ENCODE measurements at regions not wholly inside any gene's neighbourhood (a gene's known extent, or its start where the extent isn't known, plus 50 kb on each side); places are given as distances from the start of the nearest gene placed in this dataset.

DNA sequence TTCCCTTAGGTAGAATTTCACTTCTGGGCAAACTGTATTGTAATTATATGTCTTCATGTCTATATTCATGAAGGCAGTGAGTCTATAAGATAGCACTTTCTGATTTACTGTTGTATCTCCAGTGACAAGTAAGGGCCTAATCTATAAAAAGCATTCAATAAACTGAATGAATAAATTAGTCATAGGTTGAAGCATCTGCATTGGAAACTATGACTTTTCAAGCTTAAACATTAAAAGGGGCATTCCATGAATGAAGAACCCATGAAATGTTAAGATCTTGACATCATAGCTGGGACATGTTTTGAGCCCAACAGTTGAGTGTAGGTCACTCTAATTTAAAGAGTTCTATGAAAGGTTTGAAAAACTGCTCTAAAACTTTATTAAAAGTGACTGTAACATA lies 159.3 kb upstream of the LCORL start:
- no peak for FAIRE-seq
- no peak overlapping the region for H3K4me3 ChIP-seq (replicated peaks in 1 of 3; ENCODE audit: insufficient read depth in 1 of 3, low read depth in 2 of 3, low read length in 3 of 3)
- POLR2A ChIA-PET: no interaction called here
- no peaks in the 10 kb centered on the region for H3K9me3 ChIP-seq (ENCODE audit: low read length)
- no peak overlapping the region for H2AFZ ChIP-seq (ENCODE audit: low read length)
- H3K79me2 ChIP-seq (ENCODE audit: insufficient read depth, low read length): no peaks in the 10 kb centered on the region
- H3K27me3 ChIP-seq (ENCODE audit: control insufficient read depth in 1 of 2, insufficient read depth in 2 of 2, low read length in 2 of 2): 0 out of 5 replicates have a peak, but pooled peaks cover 0 to 1% of the 10 kb centered on the region in 2 experiments
- H3K4me1 ChIP-seq (ENCODE audit: insufficient read depth, low read length): no peaks in the 10 kb centered on the region
- H3K9ac ChIP-seq (ENCODE audit: insufficient read depth, low read depth, low read length): no peak overlapping the region
- ATAC-seq: no peak
- H3K36me3 ChIP-seq (replicated peaks in 1 of 2; ENCODE audit: control insufficient read depth in 1 of 2, insufficient read depth in 2 of 2, low read length in 2 of 2): no peaks in the 10 kb centered on the region
- no peak overlapping the region for H3K27ac ChIP-seq (ENCODE audit: extremely low read length, insufficient read depth, low read length)
- in situ Hi-C loops (cut with HindIII; ENCODE audit: extremely low pct_ligation_motif_present, low pct_unique_long_range_greater_than_20kb): no loop called here
- TF ChIP-seq MYNN (CRISPR knock-in tag; IDR thresholded peaks at IDR 0.05; ENCODE audit: low read depth): no peak
- no peak for TF ChIP-seq TOE1 (CRISPR knock-in tag; IDR thresholded peaks at IDR 0.05)
- no peak for TF ChIP-seq MTF1 (CRISPR knock-in tag; IDR thresholded peaks at IDR 0.05)
- TF ChIP-seq AGO1 (IDR thresholded peaks at IDR 0.05; ENCODE audit: low read depth, low read length, poor library complexity, severe bottlenecking): no peak
- BruUV-seq (replicated peaks): no TSS peak
- CTCF ChIA-PET (ENCODE audit: low intra/inter-chr PET ratio, low total read pairs): no interaction called here
- H4K20me1 ChIP-seq (ENCODE audit: insufficient read depth, low read length): no peaks in the 10 kb centered on the region
- no peak overlapping the region for H3K4me2 ChIP-seq (ENCODE audit: low read depth, low read length)
- intact Hi-C loops (cut with micrococcal nuclease; ENCODE audit: unreplicated experiment): no loop called here
- no peak for DNase-seq (ENCODE audit: low spot score)

DNA sequence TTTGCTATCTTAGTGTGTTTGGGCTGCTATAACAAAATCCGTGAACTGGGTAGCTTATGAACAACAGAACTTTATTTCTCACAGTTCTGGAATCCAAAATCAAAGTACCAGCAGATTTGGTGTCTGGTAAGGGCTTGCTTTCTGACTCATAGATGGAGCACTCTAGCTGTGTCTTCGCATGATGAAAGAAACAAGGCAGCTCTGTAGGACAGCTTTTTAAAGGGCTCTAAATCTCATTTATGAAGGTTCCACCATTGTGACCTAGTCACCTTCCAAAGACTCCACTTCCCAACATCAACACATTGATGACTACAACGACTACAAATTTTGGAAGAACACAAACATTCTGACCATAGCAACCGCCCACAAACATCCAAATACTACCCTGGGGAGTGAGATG lies 158.6 kb upstream of the LCORL start:
- intact Hi-C loops (cut with micrococcal nuclease; ENCODE audit: unreplicated experiment) (no loop called here), in situ Hi-C loops (cut with HindIII; ENCODE audit: extremely low pct_ligation_motif_present, low pct_unique_long_range_greater_than_20kb) (no loop called here)
- H3K4me1 ChIP-seq (ENCODE audit: insufficient read depth, low read length): no peaks in the 10 kb centered on the region
- H3K27ac ChIP-seq (ENCODE audit: extremely low read length, insufficient read depth, low read length): no peak overlapping the region
- POLR2A ChIA-PET: no interaction called here
- no peak overlapping the region for H2AFZ ChIP-seq (ENCODE audit: low read length)
- 0 out of 5 replicates have a peak, but pooled peaks cover 0 to 1% of the 10 kb centered on the region in 2 experiments for H3K27me3 ChIP-seq (ENCODE audit: control insufficient read depth in 1 of 2, insufficient read depth in 2 of 2, low read length in 2 of 2)
- CTCF ChIA-PET (ENCODE audit: low intra/inter-chr PET ratio, low total read pairs): no interaction called here
- no peaks in the 10 kb centered on the region for H3K9me3 ChIP-seq (ENCODE audit: low read length)
- ATAC-seq: no peak
- no peaks in the 10 kb centered on the region for H3K79me2 ChIP-seq (ENCODE audit: insufficient read depth, low read length)
- no peaks in the 10 kb centered on the region for H4K20me1 ChIP-seq (ENCODE audit: insufficient read depth, low read length)
- no TSS peak for BruUV-seq (replicated peaks)
- WGBS (ENCODE audit: low lambda C conversion rate): 16% methylated on average over 4 of the region's 4 CpGs
- H3K36me3 ChIP-seq (replicated peaks in 1 of 2; ENCODE audit: control insufficient read depth in 1 of 2, insufficient read depth in 2 of 2, low read length in 2 of 2): no peaks in the 10 kb centered on the region
- H3K4me3 ChIP-seq (replicated peaks in 1 of 3; ENCODE audit: insufficient read depth in 1 of 3, low read depth in 2 of 3, low read length in 3 of 3): no peak overlapping the region
- no peak overlapping the region for H3K4me2 ChIP-seq (ENCODE audit: low read depth, low read length)
- no peak for DNase-seq (ENCODE audit: low spot score)
- no peak for FAIRE-seq
- no peak overlapping the region for H3K9ac ChIP-seq (ENCODE audit: insufficient read depth, low read depth, low read length)
- TF ChIP-seq, protein P1, sequence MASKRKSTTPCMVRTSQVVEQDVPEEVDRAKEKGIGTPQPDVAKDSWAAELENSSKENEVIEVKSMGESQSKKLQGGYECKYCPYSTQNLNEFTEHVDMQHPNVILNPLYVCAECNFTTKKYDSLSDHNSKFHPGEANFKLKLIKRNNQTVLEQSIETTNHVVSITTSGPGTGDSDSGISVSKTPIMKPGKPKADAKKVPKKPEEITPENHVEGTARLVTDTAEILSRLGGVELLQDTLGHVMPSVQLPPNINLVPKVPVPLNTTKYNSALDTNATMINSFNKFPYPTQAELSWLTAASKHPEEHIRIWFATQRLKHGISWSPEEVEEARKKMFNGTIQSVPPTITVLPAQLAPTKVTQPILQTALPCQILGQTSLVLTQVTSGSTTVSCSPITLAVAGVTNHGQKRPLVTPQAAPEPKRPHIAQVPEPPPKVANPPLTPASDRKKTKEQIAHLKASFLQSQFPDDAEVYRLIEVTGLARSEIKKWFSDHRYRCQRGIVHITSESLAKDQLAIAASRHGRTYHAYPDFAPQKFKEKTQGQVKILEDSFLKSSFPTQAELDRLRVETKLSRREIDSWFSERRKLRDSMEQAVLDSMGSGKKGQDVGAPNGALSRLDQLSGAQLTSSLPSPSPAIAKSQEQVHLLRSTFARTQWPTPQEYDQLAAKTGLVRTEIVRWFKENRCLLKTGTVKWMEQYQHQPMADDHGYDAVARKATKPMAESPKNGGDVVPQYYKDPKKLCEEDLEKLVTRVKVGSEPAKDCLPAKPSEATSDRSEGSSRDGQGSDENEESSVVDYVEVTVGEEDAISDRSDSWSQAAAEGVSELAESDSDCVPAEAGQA (IDR thresholded peaks at IDR 0.05; ENCODE audit: low read depth): no peak
- TF ChIP-seq, protein P1 (CRISPR knock-in tag; IDR thresholded peaks at IDR 0.05; ENCODE audit: borderline replicate concordance): no peak
- no peak for TF ChIP-seq ZNF138 (CRISPR knock-in tag; IDR thresholded peaks at IDR 0.05; ENCODE audit: low read depth)
- TF ChIP-seq, protein P2, sequence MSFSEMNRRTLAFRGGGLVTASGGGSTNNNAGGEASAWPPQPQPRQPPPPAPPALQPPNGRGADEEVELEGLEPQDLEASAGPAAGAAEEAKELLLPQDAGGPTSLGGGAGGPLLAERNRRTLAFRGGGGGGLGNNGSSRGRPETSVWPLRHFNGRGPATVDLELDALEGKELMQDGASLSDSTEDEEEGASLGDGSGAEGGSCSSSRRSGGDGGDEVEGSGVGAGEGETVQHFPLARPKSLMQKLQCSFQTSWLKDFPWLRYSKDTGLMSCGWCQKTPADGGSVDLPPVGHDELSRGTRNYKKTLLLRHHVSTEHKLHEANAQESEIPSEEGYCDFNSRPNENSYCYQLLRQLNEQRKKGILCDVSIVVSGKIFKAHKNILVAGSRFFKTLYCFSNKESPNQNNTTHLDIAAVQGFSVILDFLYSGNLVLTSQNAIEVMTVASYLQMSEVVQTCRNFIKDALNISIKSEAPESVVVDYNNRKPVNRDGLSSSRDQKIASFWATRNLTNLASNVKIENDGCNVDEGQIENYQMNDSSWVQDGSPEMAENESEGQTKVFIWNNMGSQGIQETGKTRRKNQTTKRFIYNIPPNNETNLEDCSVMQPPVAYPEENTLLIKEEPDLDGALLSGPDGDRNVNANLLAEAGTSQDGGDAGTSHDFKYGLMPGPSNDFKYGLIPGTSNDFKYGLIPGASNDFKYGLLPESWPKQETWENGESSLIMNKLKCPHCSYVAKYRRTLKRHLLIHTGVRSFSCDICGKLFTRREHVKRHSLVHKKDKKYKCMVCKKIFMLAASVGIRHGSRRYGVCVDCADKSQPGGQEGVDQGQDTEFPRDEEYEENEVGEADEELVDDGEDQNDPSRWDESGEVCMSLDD (CRISPR knock-in tag; IDR thresholded peaks at IDR 0.05; ENCODE audit: borderline replicate concordance): no peak
- no peak for TF ChIP-seq TOE1 (CRISPR knock-in tag; IDR thresholded peaks at IDR 0.05)
- TF ChIP-seq KMT2B (CRISPR knock-in tag; IDR thresholded peaks at IDR 0.05): no peak
- no peak for TF ChIP-seq ZNF780A (CRISPR knock-in tag; IDR thresholded peaks at IDR 0.05)
- TF ChIP-seq GLI4 (CRISPR knock-in tag; IDR thresholded peaks at IDR 0.05; ENCODE audit: borderline replicate concordance): no peak
- TF ChIP-seq FOXO1 (CRISPR knock-in tag; IDR thresholded peaks at IDR 0.05): no peak

Measured in HepG2 (cell line).